Endothelial cell of umbilical vein (primary cell): ENCODE measurements at regions not wholly inside any gene's neighbourhood (a gene's known extent, or its start where the extent isn't known, plus 50 kb on each side); places are given as distances from the start of the nearest gene placed in this dataset.

Experiments
- BruUV-seq: library from RNA; stranded (reverse); fragments of 400-500 nt; replicated peaks from 2 replicates; lab custom pipeline; 2021; lab: Mats Ljungman, UMichigan
- CTCF ChIA-PET: fragments of 300-600, 350-600 bp; sonication (Branson Sonifier 250); formaldehyde crosslinking; loops from one replicate; lab custom pipeline; 2021; ENCODE audit warnings: antibody characterized with exemption, inconsistent platforms; lab: Charles Lee
- POLR2A ChIA-PET: fragments of 300-600, 350-600 bp; sonication (Branson Sonifier 250); formaldehyde crosslinking; loops from one replicate; lab custom pipeline; 2021; ENCODE audit warnings: antibody characterized with exemption, inconsistent platforms; lab: Charles Lee
- DNase-seq: peaks from one replicate; pipeline ENCODE4 v3.0.0-alpha.2; 2011; ENCODE audit warnings: low read depth, low spot score
- FAIRE-seq: peaks from 2 replicates; lab custom pipeline; 2011; peaks lifted over from hg19 to GRCh38; lab: Jason Lieb, UNC
- H2AFZ ChIP-seq: 2 replicates; pipeline ENCODE4 v1.6.0; 2012; ENCODE audit warnings: low read depth, low read length, control low read depth, inconsistent platforms
- H3K27ac ChIP-seq: 2 replicates; pipeline ENCODE4 v1.5.1; 2011; ENCODE audit warnings: low read depth, mild to moderate bottlenecking, control low read depth, low read length, moderate library complexity; ENCODE audit not compliant: insufficient read depth
- H3K27me3 ChIP-seq, 2 experiments: 2 replicates each; pipeline versions ENCODE4 v1.6.0 to v1.6.1; 2011; ENCODE audit warnings: low read length in 2 of 2, mixed read lengths in 1 of 2; ENCODE audit not compliant: control insufficient read depth in 2 of 2, insufficient read depth in 2 of 2
- H3K36me3 ChIP-seq, 2 experiments: 2 replicates in 1 of 2; 3 replicates in 1 of 2; pipeline ENCODE4 v1.5.1; 2011; ENCODE audit warnings: low read length in 2 of 2, mild to moderate bottlenecking in 1 of 2, moderate library complexity in 1 of 2; ENCODE audit not compliant: control insufficient read depth in 2 of 2, insufficient read depth in 2 of 2; ENCODE audit errors: extremely low read depth in 1 of 2
- H3K4me1 ChIP-seq: 3 replicates; pipeline ENCODE4 v1.5.1; 2011; ENCODE audit warnings: mild to moderate bottlenecking, low read length; ENCODE audit not compliant: control insufficient read depth, insufficient read depth; ENCODE audit errors: extremely low read depth
- H3K4me2 ChIP-seq: 2 replicates; pipeline ENCODE4 v1.6.1; 2011; ENCODE audit warnings: low read length, control low read depth, mixed read lengths; ENCODE audit not compliant: insufficient read depth
- H3K4me3 ChIP-seq, 3 experiments: fragments of 200-600 bp in 1 of 3; sonication (generic), shearing (Covaris generic) in 1 of 3; replicated peaks in 1 of 3; 2 replicates each; pipeline ENCODE4 v1.5.1; 2011 to 2016; ENCODE audit warnings: control low read depth in 3 of 3, low read length in 3 of 3, mild to moderate bottlenecking in 2 of 3, inconsistent platforms in 1 of 3, low read depth in 1 of 3, moderate library complexity in 1 of 3; ENCODE audit not compliant: insufficient read depth in 1 of 3
- H3K79me2 ChIP-seq: 2 replicates; pipeline ENCODE4 v1.6.0; 2012; ENCODE audit warnings: low read length, inconsistent platforms; ENCODE audit not compliant: control insufficient read depth, insufficient read depth
- H3K9ac ChIP-seq: replicated peaks from 2 replicates; pipeline ENCODE3; 2011; ENCODE audit warnings: low read length, control low read depth; ENCODE audit not compliant: insufficient read depth; ENCODE audit errors: extremely low read depth
- H3K9me1 ChIP-seq: replicated peaks from 3 replicates; pipeline ENCODE4 v1.6.0; 2011; ENCODE audit warnings: mild to moderate bottlenecking, low read length; ENCODE audit not compliant: control insufficient read depth, insufficient read depth; ENCODE audit errors: extremely low read depth
- H3K9me3 ChIP-seq: replicated peaks from 2 replicates; pipeline ENCODE4 v1.5.1; 2012; ENCODE audit warnings: low read length, inconsistent platforms; ENCODE audit not compliant: control insufficient read depth, insufficient read depth
- H4K20me1 ChIP-seq: replicated peaks from 2 replicates; pipeline ENCODE3; 2011; ENCODE audit warnings: mild to moderate bottlenecking, low read length; ENCODE audit not compliant: control insufficient read depth, insufficient read depth; ENCODE audit errors: extremely low read depth
- FOS ChIP-seq: IDR thresholded peaks from 2 replicates; pipeline ENCODE4 v1.6.1; 2011; ENCODE audit warnings: mild to moderate bottlenecking, low read length, moderate library complexity, borderline replicate concordance; ENCODE audit not compliant: insufficient read depth
- JUN ChIP-seq: IDR thresholded peaks from 2 replicates; pipeline ENCODE4 v1.6.1; 2011; ENCODE audit warnings: borderline replicate concordance, low read depth; ENCODE audit not compliant: insufficient read length, insufficient read depth
- MYC ChIP-seq: IDR thresholded peaks from one replicate; pipeline ENCODE4 v1.6.1; 2011; ENCODE audit warnings: mild to moderate bottlenecking, low read depth, low read length
- dilution Hi-C: fragments of 300-500 bp; cut with MboI; formaldehyde crosslinking; loops from one replicate; pipeline ENCODE4 v1.15.0; 2019; ENCODE audit warnings: low sequenced_read_pairs; ENCODE audit not compliant: extremely low pct_ligation_motif_present
- intact Hi-C: fragments of 100-400 bp; cut with micrococcal nuclease; formaldehyde crosslinking; loops from one replicate; pipeline ENCODE4 v1.10.0; 2022
- TF ChIP-seq, protein P1 (sequence below), 2 donors: IDR thresholded peaks; 1 replicate in 1 of 2; 2 replicates in 1 of 2; pipeline ENCODE4 v1.5.1; 2011; ENCODE audit warnings: low read length in 2 of 2, mild to moderate bottlenecking in 2 of 2, moderate library complexity in 2 of 2, control low read depth in 1 of 2, inconsistent platforms in 1 of 2, low read depth in 1 of 2; ENCODE audit not compliant: insufficient read depth in 1 of 2; ENCODE audit errors: extremely low read depth in 1 of 2

- Histone ChIP-seq H3K9ac (no peak overlapping the region), H3K79me2 (no peaks in the 10 kb centered on the region)
- dilution Hi-C loops, result no loop called here
Measured at GRCh38 chr18:73240899-73241298, 373.1 kb upstream of the NETO1 start.

DNA sequence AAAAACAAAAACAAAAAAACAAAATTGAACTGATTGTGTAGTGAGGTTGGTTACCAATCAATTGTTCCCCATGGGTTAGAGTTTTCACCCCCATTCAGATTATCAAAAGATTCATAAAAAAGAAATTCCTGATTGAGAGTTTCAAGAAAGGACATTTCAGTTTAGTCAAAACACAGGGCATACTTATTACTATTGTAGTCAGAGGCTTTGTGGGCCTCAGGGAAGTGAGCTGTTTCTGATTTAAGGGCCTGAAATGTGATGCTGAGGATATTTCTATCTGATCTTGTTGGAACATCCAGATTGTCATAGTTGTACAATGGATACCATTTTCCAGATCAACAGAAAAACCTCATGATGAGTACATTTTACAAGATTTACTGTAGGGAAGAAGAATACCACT, 368.1 kb upstream of the NETO1 start:
- H4K20me1 ChIP-seq, result no peaks in the 10 kb centered on the region
- no peaks in the 10 kb centered on the region for H3K36me3 ChIP-seq
- no peaks in the 10 kb centered on the region for H3K79me2 ChIP-seq
- BruUV-seq, result no TSS peak
- DNase-seq (no peak), FAIRE-seq (no peak)
- no peaks in the 10 kb centered on the region for H3K4me1 ChIP-seq
- no peak overlapping the region for H3K27ac ChIP-seq
- no peaks in the 10 kb centered on the region for H3K27me3 ChIP-seq
- no peak for TF ChIP-seq JUN
- TF ChIP-seq, protein P1, sequence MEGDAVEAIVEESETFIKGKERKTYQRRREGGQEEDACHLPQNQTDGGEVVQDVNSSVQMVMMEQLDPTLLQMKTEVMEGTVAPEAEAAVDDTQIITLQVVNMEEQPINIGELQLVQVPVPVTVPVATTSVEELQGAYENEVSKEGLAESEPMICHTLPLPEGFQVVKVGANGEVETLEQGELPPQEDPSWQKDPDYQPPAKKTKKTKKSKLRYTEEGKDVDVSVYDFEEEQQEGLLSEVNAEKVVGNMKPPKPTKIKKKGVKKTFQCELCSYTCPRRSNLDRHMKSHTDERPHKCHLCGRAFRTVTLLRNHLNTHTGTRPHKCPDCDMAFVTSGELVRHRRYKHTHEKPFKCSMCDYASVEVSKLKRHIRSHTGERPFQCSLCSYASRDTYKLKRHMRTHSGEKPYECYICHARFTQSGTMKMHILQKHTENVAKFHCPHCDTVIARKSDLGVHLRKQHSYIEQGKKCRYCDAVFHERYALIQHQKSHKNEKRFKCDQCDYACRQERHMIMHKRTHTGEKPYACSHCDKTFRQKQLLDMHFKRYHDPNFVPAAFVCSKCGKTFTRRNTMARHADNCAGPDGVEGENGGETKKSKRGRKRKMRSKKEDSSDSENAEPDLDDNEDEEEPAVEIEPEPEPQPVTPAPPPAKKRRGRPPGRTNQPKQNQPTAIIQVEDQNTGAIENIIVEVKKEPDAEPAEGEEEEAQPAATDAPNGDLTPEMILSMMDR (IDR thresholded peaks at IDR 0.05; ENCODE audit: extremely low read depth in 1 of 2, insufficient read depth in 1 of 2, low read depth in 1 of 2, low read length in 2 of 2), result no peak
- no peak for TF ChIP-seq FOS
- intact Hi-C loops, result no loop called here
- CTCF ChIA-PET, result no interaction called here
- POLR2A ChIA-PET, result no interaction called here
- H3K9me1 ChIP-seq, result no peaks in the 10 kb centered on the region
- H3K4me3 ChIP-seq, result no peak overlapping the region
- dilution Hi-C loops, result no loop called here
- no peak overlapping the region for H2AFZ ChIP-seq
- no peak overlapping the region for H3K9ac ChIP-seq
- H3K9me3 ChIP-seq, result no peaks in the 10 kb centered on the region
- no peak overlapping the region for H3K4me2 ChIP-seq

More at GRCh38 chr18:73240899-73241298, 373.1 kb upstream of the NETO1 start:
- Histone ChIP-seq H3K27me3 (no peaks in the 10 kb centered on the region), H4K20me1 (no peaks in the 10 kb centered on the region), H2AFZ (no peak overlapping the region), H3K9me3 (peaks cover 2% of the 10 kb centered on the region), H3K4me1 (no peaks in the 10 kb centered on the region), H3K36me3 (no peaks in the 10 kb centered on the region), H3K4me2 (no peak overlapping the region), H3K4me3 (no peak overlapping the region), H3K27ac (no peak overlapping the region), H3K9me1 (no peaks in the 10 kb centered on the region)
- FAIRE-seq, result no peak
- intact Hi-C loops, result no loop called here
- CTCF ChIA-PET, result no interaction called here
- POLR2A ChIA-PET, result no interaction called here
- no TSS peak for BruUV-seq
- DNase-seq, result no peak
- TF ChIP-seq MYC (no peak), FOS (no peak)
- TF ChIP-seq, protein P1 (IDR thresholded peaks at IDR 0.05; ENCODE audit: extremely low read depth in 1 of 2, insufficient read depth in 1 of 2, low read depth in 1 of 2, low read length in 2 of 2), result no peak
